NB4 (cell line): ENCODE measurements at regions not wholly inside any gene's neighbourhood (a gene's known extent, or its start where the extent isn't known, plus 50 kb on each side); places are given as distances from the start of the nearest gene placed in this dataset.

ENCODE experiments used
- DNase-seq: peaks from one replicate; pipeline ENCODE4 v3.0.0; 2010; ENCODE audit warnings: low read depth
- H3K4me3 ChIP-seq: one replicate; pipeline ENCODE4 v1.5.1; 2011; ENCODE audit warnings: mild to moderate bottlenecking, low read depth, low read length, moderate library complexity
- MAX ChIP-seq: IDR thresholded peaks from 2 replicates; pipeline ENCODE4 v1.6.1; 2011; ENCODE audit warnings: low read depth, low read length
- MYC ChIP-seq: IDR thresholded peaks from 2 replicates; pipeline ENCODE4 v1.6.1; 2011; ENCODE audit warnings: low read depth, low read length
- POLR2A ChIP-seq: IDR thresholded peaks from 2 replicates; pipeline ENCODE4 v1.6.1; 2011; ENCODE audit warnings: mild to moderate bottlenecking; ENCODE audit not compliant: insufficient read length; ENCODE audit errors: extremely low read depth
- TF ChIP-seq, protein P1 (sequence below): IDR thresholded peaks from one replicate; pipeline ENCODE4 v1.5.1; 2012; ENCODE audit warnings: low read depth, low read length

DNA sequence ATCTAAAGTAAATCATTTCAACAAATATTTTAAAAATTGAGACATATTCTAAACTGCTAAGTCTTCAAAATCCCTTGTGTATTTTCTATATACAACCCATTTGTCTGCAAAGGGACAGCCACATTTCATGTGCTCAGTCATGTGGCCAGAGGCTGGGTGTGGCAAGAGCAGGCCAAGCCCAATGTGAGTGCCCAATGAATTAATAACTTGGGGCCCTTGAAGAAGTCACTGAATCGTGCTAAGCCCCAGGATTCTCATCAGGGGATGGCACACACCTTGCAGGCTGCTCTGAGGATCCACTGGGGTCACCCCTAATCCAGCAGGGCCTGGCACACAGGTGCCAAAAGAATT is 78.2 kb upstream of the SMIM23 start:
- DNase-seq: peak; percentile 17
- TF ChIP-seq, protein P1, sequence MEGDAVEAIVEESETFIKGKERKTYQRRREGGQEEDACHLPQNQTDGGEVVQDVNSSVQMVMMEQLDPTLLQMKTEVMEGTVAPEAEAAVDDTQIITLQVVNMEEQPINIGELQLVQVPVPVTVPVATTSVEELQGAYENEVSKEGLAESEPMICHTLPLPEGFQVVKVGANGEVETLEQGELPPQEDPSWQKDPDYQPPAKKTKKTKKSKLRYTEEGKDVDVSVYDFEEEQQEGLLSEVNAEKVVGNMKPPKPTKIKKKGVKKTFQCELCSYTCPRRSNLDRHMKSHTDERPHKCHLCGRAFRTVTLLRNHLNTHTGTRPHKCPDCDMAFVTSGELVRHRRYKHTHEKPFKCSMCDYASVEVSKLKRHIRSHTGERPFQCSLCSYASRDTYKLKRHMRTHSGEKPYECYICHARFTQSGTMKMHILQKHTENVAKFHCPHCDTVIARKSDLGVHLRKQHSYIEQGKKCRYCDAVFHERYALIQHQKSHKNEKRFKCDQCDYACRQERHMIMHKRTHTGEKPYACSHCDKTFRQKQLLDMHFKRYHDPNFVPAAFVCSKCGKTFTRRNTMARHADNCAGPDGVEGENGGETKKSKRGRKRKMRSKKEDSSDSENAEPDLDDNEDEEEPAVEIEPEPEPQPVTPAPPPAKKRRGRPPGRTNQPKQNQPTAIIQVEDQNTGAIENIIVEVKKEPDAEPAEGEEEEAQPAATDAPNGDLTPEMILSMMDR: no peak
- no peak for TF ChIP-seq MYC
- no peak for TF ChIP-seq MAX
- TF ChIP-seq POLR2A: no peak
- H3K4me3 ChIP-seq: no peak overlapping the region

DNA sequence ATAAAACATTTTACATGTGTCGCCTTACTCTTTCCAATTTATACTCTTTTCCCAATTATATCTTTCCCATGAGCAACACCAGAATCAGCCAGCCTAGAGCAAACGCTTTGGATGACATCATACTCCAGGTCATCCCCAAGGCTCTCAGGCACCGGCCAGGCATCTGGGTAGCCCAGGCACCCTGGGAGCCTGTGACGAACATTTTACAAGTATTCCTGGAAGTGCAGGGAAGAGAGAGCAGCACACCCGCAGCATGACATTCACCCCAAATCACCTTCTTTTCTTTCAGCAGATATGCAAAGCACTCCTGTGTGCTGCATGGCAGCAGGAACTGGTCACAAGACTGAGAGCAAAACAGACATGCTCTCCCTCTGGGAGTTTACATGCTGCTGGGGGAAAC is 75.7 kb upstream of the SMIM23 start:
- TF ChIP-seq, protein P1: no peak
- TF ChIP-seq MYC (no peak), MAX (no peak), POLR2A (no peak)

GRCh38 chr5:171710451-171711024 is 75.1 kb upstream of the SMIM23 start:
- DNase-seq: no peak
- no peak for TF ChIP-seq POLR2A
- TF ChIP-seq MAX: no peak
- TF ChIP-seq, protein P1: no peak
- no peak for TF ChIP-seq MYC
- H3K4me3 ChIP-seq: no peak overlapping the region

More for the DNA sequence above, 75.7 kb upstream of the SMIM23 start:
- no peak for DNase-seq
- H3K4me3 ChIP-seq: no peak overlapping the region

DNA sequence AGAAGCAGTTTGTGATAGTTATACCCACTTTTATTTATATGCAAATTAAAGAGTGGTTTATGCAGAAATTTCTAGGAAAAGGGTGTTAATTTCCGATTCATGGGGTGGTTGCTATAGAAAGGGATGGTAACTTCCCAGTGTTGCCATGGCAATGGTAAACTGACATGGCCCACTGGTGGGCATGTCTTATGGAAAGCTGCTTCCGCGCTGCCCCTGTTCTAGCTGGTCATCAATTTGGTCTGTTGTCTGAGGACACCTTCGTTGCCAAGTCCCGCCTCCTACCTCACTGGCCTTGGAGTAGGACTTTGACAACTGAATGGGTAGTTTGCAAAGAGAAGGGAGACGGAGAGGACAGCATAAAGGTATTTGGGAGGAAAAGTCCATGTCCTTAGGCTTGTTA is 74.0 kb upstream of the SMIM23 start:
- DNase-seq: no peak
- TF ChIP-seq MAX: no peak
- no peak for TF ChIP-seq POLR2A
- TF ChIP-seq, protein P1: no peak
- no peak for TF ChIP-seq MYC
- H3K4me3 ChIP-seq: no peak overlapping the region

DNA sequence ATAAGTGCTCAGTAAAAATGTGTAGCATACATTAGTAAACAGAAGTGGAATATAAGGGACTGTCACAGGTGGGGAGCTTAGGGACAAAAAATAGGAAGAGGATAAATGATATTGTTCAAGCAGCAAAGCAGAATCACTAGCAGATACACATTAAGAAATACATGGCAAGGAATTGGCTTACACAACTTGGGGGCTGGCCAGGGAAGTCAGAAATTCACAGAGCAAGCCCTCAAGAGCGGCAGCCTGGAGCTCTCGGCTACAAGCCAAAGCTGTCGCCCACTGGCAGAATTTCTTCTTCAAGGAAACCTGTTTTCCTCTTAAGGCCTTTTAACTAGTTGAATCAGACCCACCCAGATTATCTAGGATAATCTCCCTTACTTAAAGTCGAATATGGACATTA is 73.0 kb upstream of the SMIM23 start:
- TF ChIP-seq, protein P1: no peak
- no peak for TF ChIP-seq MYC
- TF ChIP-seq POLR2A: no peak
- no peak for TF ChIP-seq MAX
- no peak overlapping the region for H3K4me3 ChIP-seq
- DNase-seq: no peak

GRCh38 chr5:171713152-171713551 is 72.5 kb upstream of the SMIM23 start:
- DNase-seq: no peak
- TF ChIP-seq, protein P1: no peak
- TF ChIP-seq MAX (no peak), POLR2A (no peak), MYC (no peak)

More at GRCh38 chr5:171713152-171713551, 72.5 kb upstream of the SMIM23 start:
- no peak overlapping the region for H3K4me3 ChIP-seq
